Endothelial cell of umbilical vein (primary cell): ENCODE measurements at regions not wholly inside any gene's neighbourhood (a gene's known extent, or its start where the extent isn't known, plus 50 kb on each side); places are given as distances from the start of the nearest gene placed in this dataset.

ENCODE experiments used
- BruUV-seq: library from RNA; stranded (reverse); fragments of 400-500 nt; replicated peaks from 2 replicates; lab custom pipeline; 2021; lab: Mats Ljungman, UMichigan
- CTCF ChIA-PET: fragments of 300-600, 350-600 bp; sonication (Branson Sonifier 250); formaldehyde crosslinking; loops from one replicate; lab custom pipeline; 2021; ENCODE audit warnings: antibody characterized with exemption, inconsistent platforms; lab: Charles Lee
- POLR2A ChIA-PET: fragments of 300-600, 350-600 bp; sonication (Branson Sonifier 250); formaldehyde crosslinking; loops from one replicate; lab custom pipeline; 2021; ENCODE audit warnings: antibody characterized with exemption, inconsistent platforms; lab: Charles Lee
- DNase-seq: peaks from one replicate; pipeline ENCODE4 v3.0.0-alpha.2; 2011; ENCODE audit warnings: low read depth, low spot score
- FAIRE-seq: peaks from 2 replicates; lab custom pipeline; 2011; peaks lifted over from hg19 to GRCh38; lab: Jason Lieb, UNC
- H2AFZ ChIP-seq: 2 replicates; pipeline ENCODE4 v1.6.0; 2012; ENCODE audit warnings: low read depth, low read length, control low read depth, inconsistent platforms
- H3K27ac ChIP-seq: 2 replicates; pipeline ENCODE4 v1.5.1; 2011; ENCODE audit warnings: low read depth, mild to moderate bottlenecking, control low read depth, low read length, moderate library complexity; ENCODE audit not compliant: insufficient read depth
- H3K27me3 ChIP-seq, 2 experiments: 2 replicates each; pipeline versions ENCODE4 v1.6.0 to v1.6.1; 2011; ENCODE audit warnings: low read length in 2 of 2, mixed read lengths in 1 of 2; ENCODE audit not compliant: control insufficient read depth in 2 of 2, insufficient read depth in 2 of 2
- H3K36me3 ChIP-seq, 2 experiments: 2 replicates in 1 of 2; 3 replicates in 1 of 2; pipeline ENCODE4 v1.5.1; 2011; ENCODE audit warnings: low read length in 2 of 2, mild to moderate bottlenecking in 1 of 2, moderate library complexity in 1 of 2; ENCODE audit not compliant: control insufficient read depth in 2 of 2, insufficient read depth in 2 of 2; ENCODE audit errors: extremely low read depth in 1 of 2
- H3K4me1 ChIP-seq: 3 replicates; pipeline ENCODE4 v1.5.1; 2011; ENCODE audit warnings: mild to moderate bottlenecking, low read length; ENCODE audit not compliant: control insufficient read depth, insufficient read depth; ENCODE audit errors: extremely low read depth
- H3K4me2 ChIP-seq: 2 replicates; pipeline ENCODE4 v1.6.1; 2011; ENCODE audit warnings: low read length, control low read depth, mixed read lengths; ENCODE audit not compliant: insufficient read depth
- H3K4me3 ChIP-seq, 3 experiments: fragments of 200-600 bp in 1 of 3; sonication (generic), shearing (Covaris generic) in 1 of 3; replicated peaks in 1 of 3; 2 replicates each; pipeline ENCODE4 v1.5.1; 2011 to 2016; ENCODE audit warnings: control low read depth in 3 of 3, low read length in 3 of 3, mild to moderate bottlenecking in 2 of 3, inconsistent platforms in 1 of 3, low read depth in 1 of 3, moderate library complexity in 1 of 3; ENCODE audit not compliant: insufficient read depth in 1 of 3
- H3K79me2 ChIP-seq: 2 replicates; pipeline ENCODE4 v1.6.0; 2012; ENCODE audit warnings: low read length, inconsistent platforms; ENCODE audit not compliant: control insufficient read depth, insufficient read depth
- H3K9ac ChIP-seq: replicated peaks from 2 replicates; pipeline ENCODE3; 2011; ENCODE audit warnings: low read length, control low read depth; ENCODE audit not compliant: insufficient read depth; ENCODE audit errors: extremely low read depth
- H3K9me1 ChIP-seq: replicated peaks from 3 replicates; pipeline ENCODE4 v1.6.0; 2011; ENCODE audit warnings: mild to moderate bottlenecking, low read length; ENCODE audit not compliant: control insufficient read depth, insufficient read depth; ENCODE audit errors: extremely low read depth
- H3K9me3 ChIP-seq: replicated peaks from 2 replicates; pipeline ENCODE4 v1.5.1; 2012; ENCODE audit warnings: low read length, inconsistent platforms; ENCODE audit not compliant: control insufficient read depth, insufficient read depth
- H4K20me1 ChIP-seq: replicated peaks from 2 replicates; pipeline ENCODE3; 2011; ENCODE audit warnings: mild to moderate bottlenecking, low read length; ENCODE audit not compliant: control insufficient read depth, insufficient read depth; ENCODE audit errors: extremely low read depth
- CTCF ChIP-seq, 2 donors: IDR thresholded peaks; 1 replicate in 1 of 2; 2 replicates in 1 of 2; pipeline ENCODE4 v1.5.1; 2011; ENCODE audit warnings: low read length in 2 of 2, mild to moderate bottlenecking in 2 of 2, moderate library complexity in 2 of 2, control low read depth in 1 of 2, inconsistent platforms in 1 of 2, low read depth in 1 of 2; ENCODE audit not compliant: insufficient read depth in 1 of 2; ENCODE audit errors: extremely low read depth in 1 of 2
- EZH2 ChIP-seq: IDR thresholded peaks from 2 replicates; pipeline ENCODE4 v1.6.1; 2012; ENCODE audit warnings: borderline replicate concordance, low read depth, mild to moderate bottlenecking, moderate library complexity, low read length, inconsistent platforms; ENCODE audit not compliant: severe bottlenecking
- FOS ChIP-seq: IDR thresholded peaks from 2 replicates; pipeline ENCODE4 v1.6.1; 2011; ENCODE audit warnings: mild to moderate bottlenecking, low read length, moderate library complexity, borderline replicate concordance; ENCODE audit not compliant: insufficient read depth
- GATA2 ChIP-seq: IDR thresholded peaks from 2 replicates; pipeline ENCODE4 v1.7.0; 2011; ENCODE audit warnings: low read depth, mild to moderate bottlenecking, moderate library complexity, mixed read lengths, low read length; ENCODE audit not compliant: insufficient read length, insufficient read depth
- JUN ChIP-seq: IDR thresholded peaks from 2 replicates; pipeline ENCODE4 v1.6.1; 2011; ENCODE audit warnings: borderline replicate concordance, low read depth; ENCODE audit not compliant: insufficient read length, insufficient read depth
- MAX ChIP-seq: IDR thresholded peaks from 2 replicates; pipeline ENCODE4 v1.6.1; 2011; ENCODE audit not compliant: insufficient read depth, insufficient read length
- MYC ChIP-seq: IDR thresholded peaks from one replicate; pipeline ENCODE4 v1.6.1; 2011; ENCODE audit warnings: mild to moderate bottlenecking, low read depth, low read length
- POLR2A ChIP-seq: IDR thresholded peaks from 2 replicates; pipeline ENCODE4 v1.6.1; 2012; ENCODE audit warnings: low read depth, mild to moderate bottlenecking, control low read depth, low read length
- POLR2AphosphoS5 ChIP-seq: IDR thresholded peaks from 2 replicates; pipeline ENCODE4 v1.6.1; 2012; ENCODE audit warnings: low read depth, mild to moderate bottlenecking, control low read depth, low read length, moderate library complexity; ENCODE audit not compliant: insufficient read depth
- dilution Hi-C: fragments of 300-500 bp; cut with MboI; formaldehyde crosslinking; loops from one replicate; pipeline ENCODE4 v1.15.0; 2019; ENCODE audit warnings: low sequenced_read_pairs; ENCODE audit not compliant: extremely low pct_ligation_motif_present
- intact Hi-C: fragments of 100-400 bp; cut with micrococcal nuclease; formaldehyde crosslinking; loops from one replicate; pipeline ENCODE4 v1.10.0; 2022

- no peak overlapping the region for H3K27ac ChIP-seq
- CTCF ChIA-PET = interaction anchor here (0.5 kb wide), 1 partner anchor 65 kb away, joined by 3 read pairs; no protein-coding TSS in a partner anchor
- POLR2A ChIA-PET = no interaction called here
- no peak overlapping the region for H3K4me2 ChIP-seq
- no peaks in the 10 kb centered on the region for H3K27me3 ChIP-seq
- no peaks in the 10 kb centered on the region for H3K9me1 ChIP-seq
- H4K20me1 ChIP-seq = no peaks in the 10 kb centered on the region
- H3K4me1 ChIP-seq = no peaks in the 10 kb centered on the region
- H3K79me2 ChIP-seq = no peaks in the 10 kb centered on the region
- FAIRE-seq = no peak
- H2AFZ ChIP-seq = no peak overlapping the region
- no peak for DNase-seq
- H3K9me3 ChIP-seq = no peaks in the 10 kb centered on the region
- intact Hi-C loops = no loop called here
- H3K9ac ChIP-seq = no peak overlapping the region
- TF ChIP-seq POLR2AphosphoS5 (no peak), FOS (no peak), MAX (no peak), MYC (no peak), JUN (no peak), CTCF (IDR thresholded peaks at IDR 0.05; ENCODE audit: extremely low read depth in 1 of 2, insufficient read depth in 1 of 2, low read depth in 1 of 2, low read length in 2 of 2) (no peak), POLR2A (no peak), EZH2 (no peak), GATA2 (no peak)
- dilution Hi-C loops = no loop called here
- BruUV-seq = no TSS peak
- no peaks in the 10 kb centered on the region for H3K36me3 ChIP-seq
- no peak overlapping the region for H3K4me3 ChIP-seq
Observed at GRCh38 chr4:15318621-15319348, 109.0 kb upstream of the C1QTNF7 start.
